ENCODE measurements at regions not wholly inside any gene's neighbourhood (a gene's known extent, or its start where the extent isn't known, plus 50 kb on each side); places are given as distances from the start of the nearest gene placed in this dataset.

DNA sequence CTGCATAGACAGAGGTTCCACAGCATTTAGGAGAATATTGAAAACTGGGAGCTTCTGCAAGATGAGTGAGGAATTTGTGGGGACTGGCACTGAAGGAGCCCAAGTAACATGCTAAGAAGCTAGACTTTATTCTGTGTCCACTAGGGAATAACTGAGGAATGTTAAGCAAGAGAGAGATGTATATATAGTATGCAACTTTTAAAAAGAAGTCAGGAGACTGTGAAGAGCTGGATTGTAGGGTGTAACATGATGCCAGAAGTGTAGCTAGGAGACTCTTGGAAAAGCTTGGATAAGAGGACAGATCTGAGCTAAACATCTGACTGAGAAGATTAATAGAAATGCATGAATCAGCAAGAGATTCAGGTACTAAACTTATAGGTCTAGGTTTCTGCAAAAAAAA lies 270.6 kb upstream of the MMADHC start:
- no peak overlapping the region for H3K27ac ChIP-seq (ENCODE audit: extremely low read depth, low read depth, low read length)
- H3K27me3 ChIP-seq (ENCODE audit: control insufficient read depth in 2 of 2, insufficient read depth in 2 of 2, low read length in 2 of 2) = no peaks in the 10 kb centered on the region
- H3K4me2 ChIP-seq (ENCODE audit: insufficient read depth, low read length) = no peak overlapping the region
- H3K9me1 ChIP-seq (ENCODE audit: control insufficient read depth, insufficient read depth, low read length) = no peaks in the 10 kb centered on the region
- no peaks in the 10 kb centered on the region for H3K36me3 ChIP-seq (ENCODE audit: control insufficient read depth, insufficient read depth, low read length)
- CTCF ChIA-PET (ENCODE audit: low intra/inter-chr PET ratio) = no interaction called here
- intact Hi-C loops (cut with micrococcal nuclease) = no loop called here
- no peaks in the 10 kb centered on the region for H3K4me1 ChIP-seq (replicated peaks in 1 of 2; ENCODE audit: control insufficient read depth in 2 of 2, insufficient read depth in 2 of 2, low read length in 2 of 2)
- in situ Hi-C loops (cut with MboI) = no loop called here
- FAIRE-seq (no peak), ATAC-seq (no peak), DNase-seq (ENCODE audit: extremely low read depth in 1 of 4, low spot score in 3 of 4) (no peak)
- POLR2A ChIA-PET = no interaction called here
- H4K20me1 ChIP-seq (replicated peaks; ENCODE audit: control insufficient read depth, insufficient read depth, low read length) = no peaks in the 10 kb centered on the region
- no peaks in the 10 kb centered on the region for H3K79me2 ChIP-seq (ENCODE audit: control insufficient read depth, insufficient read depth, low read length)
- TF ChIP-seq CBX2 (IDR thresholded peaks at IDR 0.05; ENCODE audit: insufficient read depth, low read length, poor library complexity, severe bottlenecking) (no peak), SMARCC2 (IDR thresholded peaks at IDR 0.05; ENCODE audit: low read depth) (no peak), ZNF23 (CRISPR knock-in tag; IDR thresholded peaks at IDR 0.05) (no peak), E2F6 (IDR thresholded peaks at IDR 0.05; ENCODE audit: borderline replicate concordance in 1 of 2, extremely low read depth in 1 of 2, insufficient read depth in 1 of 2, insufficient read length in 1 of 2, low read depth in 1 of 2, low read length in 1 of 2, poor library complexity in 1 of 2, severe bottlenecking in 1 of 2) (no peak), ELF4 (CRISPR knock-in tag; IDR thresholded peaks at IDR 0.05) (no peak), USF1 (CRISPR knock-in tag; IDR thresholded peaks at IDR 0.05) (no peak), ESRRB (CRISPR knock-in tag; IDR thresholded peaks at IDR 0.05; ENCODE audit: borderline replicate concordance) (no peak), STAT5B (CRISPR knock-in tag; IDR thresholded peaks at IDR 0.05) (no peak), BRF1 (IDR thresholded peaks at IDR 0.05; ENCODE audit: borderline replicate concordance, extremely low read depth, insufficient read length) (no peak), HEY1 (CRISPR knock-in tag; IDR thresholded peaks at IDR 0.05; ENCODE audit: borderline replicate concordance) (no peak), ZNF146 (CRISPR knock-in tag; IDR thresholded peaks at IDR 0.05; ENCODE audit: unreplicated experiment) (no peak)
- TF ChIP-seq, protein P1, sequence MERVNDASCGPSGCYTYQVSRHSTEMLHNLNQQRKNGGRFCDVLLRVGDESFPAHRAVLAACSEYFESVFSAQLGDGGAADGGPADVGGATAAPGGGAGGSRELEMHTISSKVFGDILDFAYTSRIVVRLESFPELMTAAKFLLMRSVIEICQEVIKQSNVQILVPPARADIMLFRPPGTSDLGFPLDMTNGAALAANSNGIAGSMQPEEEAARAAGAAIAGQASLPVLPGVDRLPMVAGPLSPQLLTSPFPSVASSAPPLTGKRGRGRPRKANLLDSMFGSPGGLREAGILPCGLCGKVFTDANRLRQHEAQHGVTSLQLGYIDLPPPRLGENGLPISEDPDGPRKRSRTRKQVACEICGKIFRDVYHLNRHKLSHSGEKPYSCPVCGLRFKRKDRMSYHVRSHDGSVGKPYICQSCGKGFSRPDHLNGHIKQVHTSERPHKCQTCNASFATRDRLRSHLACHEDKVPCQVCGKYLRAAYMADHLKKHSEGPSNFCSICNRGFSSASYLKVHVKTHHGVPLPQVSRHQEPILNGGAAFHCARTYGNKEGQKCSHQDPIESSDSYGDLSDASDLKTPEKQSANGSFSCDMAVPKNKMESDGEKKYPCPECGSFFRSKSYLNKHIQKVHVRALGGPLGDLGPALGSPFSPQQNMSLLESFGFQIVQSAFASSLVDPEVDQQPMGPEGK (CRISPR knock-in tag; IDR thresholded peaks at IDR 0.05; ENCODE audit: borderline replicate concordance) = no peak
- TF ChIP-seq, protein P2, sequence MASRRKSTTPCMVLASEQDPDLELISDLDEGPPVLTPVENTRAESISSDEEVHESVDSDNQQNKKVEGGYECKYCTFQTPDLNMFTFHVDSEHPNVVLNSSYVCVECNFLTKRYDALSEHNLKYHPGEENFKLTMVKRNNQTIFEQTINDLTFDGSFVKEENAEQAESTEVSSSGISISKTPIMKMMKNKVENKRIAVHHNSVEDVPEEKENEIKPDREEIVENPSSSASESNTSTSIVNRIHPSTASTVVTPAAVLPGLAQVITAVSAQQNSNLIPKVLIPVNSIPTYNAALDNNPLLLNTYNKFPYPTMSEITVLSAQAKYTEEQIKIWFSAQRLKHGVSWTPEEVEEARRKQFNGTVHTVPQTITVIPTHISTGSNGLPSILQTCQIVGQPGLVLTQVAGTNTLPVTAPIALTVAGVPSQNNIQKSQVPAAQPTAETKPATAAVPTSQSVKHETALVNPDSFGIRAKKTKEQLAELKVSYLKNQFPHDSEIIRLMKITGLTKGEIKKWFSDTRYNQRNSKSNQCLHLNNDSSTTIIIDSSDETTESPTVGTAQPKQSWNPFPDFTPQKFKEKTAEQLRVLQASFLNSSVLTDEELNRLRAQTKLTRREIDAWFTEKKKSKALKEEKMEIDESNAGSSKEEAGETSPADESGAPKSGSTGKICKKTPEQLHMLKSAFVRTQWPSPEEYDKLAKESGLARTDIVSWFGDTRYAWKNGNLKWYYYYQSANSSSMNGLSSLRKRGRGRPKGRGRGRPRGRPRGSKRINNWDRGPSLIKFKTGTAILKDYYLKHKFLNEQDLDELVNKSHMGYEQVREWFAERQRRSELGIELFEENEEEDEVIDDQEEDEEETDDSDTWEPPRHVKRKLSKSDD (conservative IDR thresholded peaks at IDR 0.05; ENCODE audit: low read length) = no peak
- TF ChIP-seq, protein P3, sequence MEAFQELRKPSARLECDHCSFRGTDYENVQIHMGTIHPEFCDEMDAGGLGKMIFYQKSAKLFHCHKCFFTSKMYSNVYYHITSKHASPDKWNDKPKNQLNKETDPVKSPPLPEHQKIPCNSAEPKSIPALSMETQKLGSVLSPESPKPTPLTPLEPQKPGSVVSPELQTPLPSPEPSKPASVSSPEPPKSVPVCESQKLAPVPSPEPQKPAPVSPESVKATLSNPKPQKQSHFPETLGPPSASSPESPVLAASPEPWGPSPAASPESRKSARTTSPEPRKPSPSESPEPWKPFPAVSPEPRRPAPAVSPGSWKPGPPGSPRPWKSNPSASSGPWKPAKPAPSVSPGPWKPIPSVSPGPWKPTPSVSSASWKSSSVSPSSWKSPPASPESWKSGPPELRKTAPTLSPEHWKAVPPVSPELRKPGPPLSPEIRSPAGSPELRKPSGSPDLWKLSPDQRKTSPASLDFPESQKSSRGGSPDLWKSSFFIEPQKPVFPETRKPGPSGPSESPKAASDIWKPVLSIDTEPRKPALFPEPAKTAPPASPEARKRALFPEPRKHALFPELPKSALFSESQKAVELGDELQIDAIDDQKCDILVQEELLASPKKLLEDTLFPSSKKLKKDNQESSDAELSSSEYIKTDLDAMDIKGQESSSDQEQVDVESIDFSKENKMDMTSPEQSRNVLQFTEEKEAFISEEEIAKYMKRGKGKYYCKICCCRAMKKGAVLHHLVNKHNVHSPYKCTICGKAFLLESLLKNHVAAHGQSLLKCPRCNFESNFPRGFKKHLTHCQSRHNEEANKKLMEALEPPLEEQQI (IDR thresholded peaks at IDR 0.05) = no peak
- H3K9me3 ChIP-seq (replicated peaks; ENCODE audit: control insufficient read depth, insufficient read depth, low read depth, low read length) = no peaks in the 10 kb centered on the region; the same call in 1 of the 2 replicates
- no peak overlapping the region for H2AFZ ChIP-seq (ENCODE audit: low read depth, low read length)
- BruUV-seq (replicated peaks) = no TSS peak
- H3K9ac ChIP-seq (ENCODE audit: insufficient read depth in 1 of 2, low read depth in 2 of 2, low read length in 2 of 2) = no peak overlapping the region
- no peak overlapping the region for H3K4me3 ChIP-seq

Data from K562 (cell line).